ENCODE measurements at regions not wholly inside any gene's neighbourhood (a gene's known extent, or its start where the extent isn't known, plus 50 kb on each side); places are given as distances from the start of the nearest gene placed in this dataset.

GRCh38 chr20:50273601-50274491 lies 83.2 kb downstream of the CEBPB start:
- no peak for DNase-seq

GRCh38 chr20:50274570-50275430 lies 84.2 kb downstream of the CEBPB start:
- DNase-seq, result no peak

DNA sequence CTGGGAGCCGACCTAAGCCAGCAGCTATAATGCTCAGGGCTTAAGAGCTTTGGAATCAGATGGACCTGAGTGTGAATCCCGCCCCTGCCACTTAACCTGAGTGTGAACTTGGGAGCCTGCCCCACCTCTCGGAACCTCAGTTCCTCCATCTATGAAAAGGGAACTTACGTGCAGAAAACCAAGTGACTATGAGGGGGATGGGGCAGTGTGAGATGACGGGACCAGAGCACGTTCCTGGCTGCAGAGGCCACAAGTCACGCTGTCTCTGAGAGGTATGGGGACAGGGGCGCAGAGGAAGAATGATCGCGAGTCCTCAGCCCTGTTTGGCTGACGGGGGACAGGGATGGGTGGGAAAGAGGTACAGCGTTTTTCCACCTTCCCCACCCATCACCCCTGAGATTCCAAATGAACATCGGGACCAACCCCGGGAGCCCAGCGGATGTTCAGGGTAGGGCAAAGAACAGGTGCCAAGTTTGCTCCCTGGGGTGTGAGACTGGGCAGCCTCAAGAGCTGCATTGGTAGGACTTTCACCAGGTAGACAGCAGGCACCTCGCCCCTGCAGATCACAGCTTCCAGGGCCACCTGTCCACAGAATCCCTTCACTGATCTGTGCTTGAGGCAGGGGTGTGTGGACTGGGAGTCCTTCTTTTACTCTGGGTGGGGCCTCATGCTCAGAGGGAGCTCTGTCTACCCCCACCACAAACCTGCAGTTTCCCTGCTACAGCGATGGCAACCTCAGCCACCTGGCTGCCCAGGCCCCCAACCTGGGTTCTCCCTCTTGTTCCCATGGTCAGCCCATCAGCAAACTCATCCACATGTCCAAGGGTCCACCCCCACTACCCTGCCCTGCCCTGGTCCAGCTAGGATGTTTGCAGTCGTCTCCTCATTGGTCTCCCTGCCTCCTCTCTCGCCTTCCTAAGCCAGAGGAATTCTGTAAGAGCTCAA lies 85.8 kb downstream of the CEBPB start:
- peak; percentile 16 for DNase-seq

- DNase-seq, result peak; percentile 28
Observed at GRCh38 chr20:50277064-50277415, 86.4 kb downstream of the CEBPB start.

DNA sequence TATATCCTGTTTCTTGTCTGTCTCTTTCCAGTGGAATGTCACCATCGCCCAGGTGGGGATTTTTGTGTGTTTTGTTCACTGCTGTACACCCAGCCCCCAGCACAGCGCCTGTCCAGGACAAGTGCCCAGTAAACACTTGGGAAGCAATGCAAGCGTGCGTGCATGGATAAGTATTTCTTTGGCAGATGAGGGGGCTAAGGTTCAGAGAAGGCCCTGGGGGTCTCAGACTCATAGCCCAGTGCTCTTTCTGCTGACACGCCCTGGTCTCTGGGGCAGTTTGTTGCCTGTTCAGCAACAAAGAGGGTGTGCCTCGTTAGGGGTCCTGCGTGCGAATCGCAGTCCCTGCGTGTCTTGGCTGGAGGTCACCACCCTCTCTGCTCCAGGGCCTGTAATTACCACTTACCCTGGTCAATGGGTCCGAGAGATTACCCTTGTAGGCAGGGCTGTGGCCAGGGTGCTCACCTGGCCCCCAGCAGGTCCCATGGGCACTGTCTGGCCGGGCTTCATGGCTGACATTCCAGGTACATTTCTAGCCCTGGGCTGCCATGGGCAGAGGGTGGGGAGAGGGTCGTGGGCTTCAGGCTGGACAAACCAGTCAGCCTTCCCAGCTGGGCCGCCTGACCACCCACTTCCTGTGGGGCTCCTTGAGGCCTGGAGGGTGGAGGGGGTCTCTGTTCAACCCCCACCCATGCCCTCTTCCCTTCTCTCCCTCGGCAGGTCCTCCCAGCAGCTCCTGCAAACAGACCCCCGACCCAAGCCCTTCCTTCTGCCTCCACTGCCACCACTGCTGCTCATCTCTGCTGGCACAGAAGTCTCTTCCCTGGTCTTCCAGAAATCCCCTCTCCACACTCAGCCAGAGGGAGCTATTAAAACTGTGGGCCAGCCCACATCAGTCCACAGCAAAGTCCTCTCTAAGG lies 87.1 kb downstream of the CEBPB start:
- DNase-seq, result peak; percentile 32

- DNase-seq, result no peak
Observed at GRCh38 chr20:50278377-50278683, 87.7 kb downstream of the CEBPB start.

DNA sequence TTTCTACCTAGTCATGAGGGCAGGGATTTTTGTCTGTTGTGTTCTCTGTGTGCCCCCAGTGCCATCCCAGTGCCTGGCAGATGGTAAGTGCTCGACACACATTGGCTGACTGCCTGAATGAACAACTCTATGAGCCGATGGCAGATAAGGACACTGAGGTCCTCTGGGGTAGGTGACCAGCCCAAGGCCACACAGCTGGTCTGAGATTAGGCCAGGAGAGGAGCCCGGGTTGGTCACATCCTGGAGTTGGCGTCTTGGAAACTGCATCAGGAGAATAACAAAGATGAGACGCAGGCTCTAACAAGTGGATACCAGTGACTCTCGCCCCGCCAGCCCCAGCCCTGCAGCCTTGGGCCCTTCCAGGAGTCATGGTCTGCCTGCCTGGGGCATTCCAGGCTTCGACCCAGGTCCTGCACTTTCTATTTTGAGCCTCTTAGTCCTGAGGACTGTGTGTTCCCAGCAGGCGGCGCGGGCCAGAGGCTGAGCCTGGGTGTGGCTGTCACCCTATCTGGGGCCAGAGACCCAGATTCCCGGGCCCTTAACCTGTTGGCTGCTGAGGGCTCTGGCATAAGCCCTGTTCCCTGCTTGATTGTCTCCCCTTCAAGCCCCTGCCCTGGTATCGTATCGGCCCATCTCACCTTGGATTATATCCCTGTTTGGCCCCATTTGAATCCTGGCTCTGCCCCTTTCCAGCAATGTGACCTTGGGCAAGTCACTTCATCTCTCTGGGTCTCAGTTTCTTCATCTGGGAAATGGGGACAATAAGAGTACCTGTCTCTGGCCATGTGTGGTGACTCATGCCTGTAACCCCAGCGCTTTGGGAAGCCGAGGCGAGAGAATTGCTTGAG lies 88.3 kb downstream of the CEBPB start:
- DNase-seq, result peak; percentile 18

GRCh38 chr20:50279988-50280850 lies 89.6 kb downstream of the CEBPB start:
- no peak for DNase-seq

DNA sequence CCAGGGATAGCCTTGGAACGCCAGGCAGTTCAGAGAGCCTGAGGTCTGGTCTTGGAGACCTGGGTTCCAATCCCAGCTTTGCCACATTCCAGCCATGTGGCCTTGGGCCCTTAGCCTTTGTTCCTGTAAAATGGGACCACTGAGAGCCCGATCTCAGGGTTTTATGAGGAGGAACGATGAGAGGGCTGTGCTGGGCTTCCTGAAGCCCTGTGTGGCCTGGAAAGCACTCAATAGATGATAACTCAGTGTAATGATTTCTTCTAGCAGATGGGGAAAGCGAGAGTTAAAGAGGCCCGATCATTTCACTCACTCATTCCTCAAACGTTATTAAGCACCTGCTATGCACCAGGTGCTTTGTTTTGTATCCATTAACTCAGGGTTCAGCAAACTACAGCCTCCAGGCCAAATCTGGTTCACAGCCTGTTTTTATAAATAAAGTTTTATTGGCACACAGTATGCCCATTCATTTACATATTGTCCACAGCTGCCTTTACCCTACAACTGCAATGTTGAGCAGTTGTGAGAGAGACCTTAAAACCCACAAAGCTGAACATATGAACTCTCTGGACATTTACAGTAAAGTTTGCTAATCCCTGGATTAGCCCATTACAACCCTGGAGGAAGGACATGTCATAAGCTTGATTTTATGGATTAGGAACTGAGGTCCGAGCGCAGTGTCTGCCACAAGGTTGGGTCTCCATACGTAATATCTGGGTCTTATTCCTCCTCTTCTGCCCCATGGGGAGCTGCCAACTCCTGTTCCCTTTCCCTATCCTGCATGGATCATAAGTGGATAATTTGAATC lies 90.4 kb downstream of the CEBPB start:
- no peak for DNase-seq

GRCh38 chr20:50281831-50282591 lies 91.4 kb downstream of the CEBPB start:
- DNase-seq, result no peak

- DNase-seq, result no peak
Observed at GRCh38 chr20:50282592-50283241, 92.1 kb downstream of the CEBPB start.

DNA sequence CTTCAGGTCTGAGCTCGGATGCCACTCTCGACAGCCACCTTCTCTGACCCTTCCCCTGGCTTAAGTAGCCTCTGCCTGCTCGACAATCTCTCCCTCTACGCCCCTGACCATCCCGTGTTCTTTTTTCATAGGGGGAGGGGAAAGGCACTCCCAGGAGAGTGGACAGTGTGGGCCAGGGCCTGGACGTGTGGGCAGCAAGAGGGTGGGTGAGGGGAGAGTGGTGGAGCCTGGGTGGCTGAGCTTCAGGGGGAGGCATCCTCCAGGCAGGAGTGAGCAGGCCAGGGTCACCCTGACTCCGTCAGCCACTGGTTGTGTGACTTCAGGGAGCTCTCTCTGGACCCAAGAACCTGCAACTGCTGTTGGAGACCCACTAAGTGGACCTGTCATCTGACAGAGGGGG lies 92.7 kb downstream of the CEBPB start:
- DNase-seq, result no peak

DNA sequence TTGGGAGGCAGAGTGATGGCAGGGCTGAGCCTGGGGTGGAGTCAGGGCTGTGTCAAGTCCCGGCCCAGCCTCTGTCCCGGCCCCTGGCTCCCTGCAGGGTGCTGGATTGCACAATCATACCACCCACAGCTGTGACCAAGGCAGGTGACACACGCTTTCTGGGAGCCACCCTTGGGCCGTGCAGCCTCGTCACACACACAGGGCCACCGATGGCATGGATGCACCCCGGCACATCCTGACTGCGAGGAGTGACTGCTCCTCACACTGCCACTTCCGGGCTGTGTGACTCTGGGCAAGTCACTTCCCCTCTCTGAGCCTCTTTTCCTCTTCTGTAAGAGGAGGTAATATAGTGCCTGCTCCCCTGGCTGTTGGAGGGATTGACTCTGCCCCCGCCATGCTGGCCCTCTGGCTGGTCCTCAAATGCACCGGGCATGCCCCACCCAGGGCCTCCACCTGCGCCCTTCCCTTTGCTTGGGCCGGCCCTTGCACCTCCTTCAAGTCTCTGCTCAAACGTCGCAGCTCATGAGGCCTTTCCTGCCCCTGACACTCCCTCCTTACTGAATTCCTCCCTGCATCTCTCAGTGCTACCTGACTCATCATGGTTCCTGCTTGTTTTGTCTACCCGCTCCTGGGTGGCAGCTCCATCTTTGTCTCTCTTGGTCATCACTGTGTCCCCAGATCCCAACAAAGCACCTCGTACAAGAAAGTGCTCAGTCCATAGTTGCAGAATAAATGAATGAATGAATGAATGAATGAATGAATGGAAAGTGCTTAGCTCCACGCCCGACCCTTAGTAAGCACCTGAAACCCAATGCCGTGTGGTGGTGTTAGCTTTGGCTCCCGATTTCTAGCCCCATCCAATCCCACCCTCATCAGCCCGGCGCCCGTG lies 93.5 kb downstream of the CEBPB start:
- no peak for DNase-seq

DNA sequence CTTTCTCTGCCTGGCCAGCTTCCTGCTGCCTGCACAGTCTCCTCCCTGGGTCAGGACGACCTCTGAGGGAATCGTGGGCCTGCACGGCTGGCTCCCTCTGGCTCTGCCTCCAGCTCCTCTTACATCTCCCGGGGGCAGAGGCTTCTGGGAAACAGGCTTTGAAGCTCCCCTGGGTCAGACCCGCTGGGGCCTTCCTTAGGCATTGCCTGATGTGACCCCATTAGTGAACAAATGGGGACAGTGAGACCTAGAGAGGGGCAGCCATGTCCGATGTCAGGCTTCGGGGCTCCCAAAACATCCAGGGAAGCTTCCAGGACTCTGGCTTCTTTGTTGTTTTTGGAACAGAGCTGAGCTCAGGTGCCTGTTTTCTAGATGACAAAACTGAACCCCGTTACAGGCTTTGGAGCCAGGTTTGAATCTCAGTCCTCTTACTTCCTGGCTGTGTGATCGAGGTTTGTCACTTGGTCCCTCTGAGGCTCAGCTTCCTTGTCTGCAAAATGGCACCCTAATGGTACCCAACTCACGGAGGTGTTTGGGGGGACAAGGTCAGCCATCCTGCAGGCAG lies 94.3 kb downstream of the CEBPB start:
- DNase-seq, result no peak

GRCh38 chr20:50285376-50286173 lies 94.9 kb downstream of the CEBPB start:
- DNase-seq, result no peak

GRCh38 chr20:50286174-50286511 lies 95.5 kb downstream of the CEBPB start:
- no peak for DNase-seq

All from left hindlimb (tissue), 1 donor.